ENCODE measurements at regions not wholly inside any gene's neighbourhood (a gene's known extent, or its start where the extent isn't known, plus 50 kb on each side); places are given as distances from the start of the nearest gene placed in this dataset.

DNA sequence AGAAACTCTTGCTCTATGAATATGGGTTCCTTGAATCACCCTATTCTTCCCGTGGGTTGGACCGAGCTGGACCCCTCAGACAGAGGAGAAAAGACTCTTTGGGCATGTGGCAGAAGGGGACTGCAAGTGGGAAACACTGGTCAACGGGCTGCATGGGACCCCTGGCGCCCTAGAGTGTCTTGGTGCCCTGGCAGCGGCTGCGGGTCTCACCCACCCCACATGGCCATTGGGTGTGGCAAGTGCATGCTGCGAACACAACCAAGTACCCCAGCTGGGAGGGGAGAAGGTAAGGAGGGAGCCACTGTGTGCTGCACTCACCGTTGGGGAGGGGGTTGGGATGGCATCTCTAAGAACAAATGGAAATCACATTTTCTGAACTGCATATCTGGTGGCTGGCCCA is 438.8 kb upstream of the EYS start:
- H3K27ac ChIP-seq: no peak overlapping the region
- TF ChIP-seq ZFX (IDR thresholded peaks at IDR 0.05; ENCODE audit: borderline replicate concordance): no peak
- TF ChIP-seq, protein P1, sequence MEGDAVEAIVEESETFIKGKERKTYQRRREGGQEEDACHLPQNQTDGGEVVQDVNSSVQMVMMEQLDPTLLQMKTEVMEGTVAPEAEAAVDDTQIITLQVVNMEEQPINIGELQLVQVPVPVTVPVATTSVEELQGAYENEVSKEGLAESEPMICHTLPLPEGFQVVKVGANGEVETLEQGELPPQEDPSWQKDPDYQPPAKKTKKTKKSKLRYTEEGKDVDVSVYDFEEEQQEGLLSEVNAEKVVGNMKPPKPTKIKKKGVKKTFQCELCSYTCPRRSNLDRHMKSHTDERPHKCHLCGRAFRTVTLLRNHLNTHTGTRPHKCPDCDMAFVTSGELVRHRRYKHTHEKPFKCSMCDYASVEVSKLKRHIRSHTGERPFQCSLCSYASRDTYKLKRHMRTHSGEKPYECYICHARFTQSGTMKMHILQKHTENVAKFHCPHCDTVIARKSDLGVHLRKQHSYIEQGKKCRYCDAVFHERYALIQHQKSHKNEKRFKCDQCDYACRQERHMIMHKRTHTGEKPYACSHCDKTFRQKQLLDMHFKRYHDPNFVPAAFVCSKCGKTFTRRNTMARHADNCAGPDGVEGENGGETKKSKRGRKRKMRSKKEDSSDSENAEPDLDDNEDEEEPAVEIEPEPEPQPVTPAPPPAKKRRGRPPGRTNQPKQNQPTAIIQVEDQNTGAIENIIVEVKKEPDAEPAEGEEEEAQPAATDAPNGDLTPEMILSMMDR (IDR thresholded peaks at IDR 0.05): no peak

- H3K27ac ChIP-seq: no peak overlapping the region
- TF ChIP-seq ZFX (IDR thresholded peaks at IDR 0.05; ENCODE audit: borderline replicate concordance): no peak
- TF ChIP-seq, protein P1 (IDR thresholded peaks at IDR 0.05): no peak
These were observed 427.0 kb upstream of the EYS start for GRCh38 chr6:66134021-66134420.

GRCh38 chr6:66128656-66129055 is 421.6 kb upstream of the EYS start:
- TF ChIP-seq, protein P1 (IDR thresholded peaks at IDR 0.05): no peak
- no peak for TF ChIP-seq ZFX (IDR thresholded peaks at IDR 0.05; ENCODE audit: borderline replicate concordance)
- no peak overlapping the region for H3K27ac ChIP-seq

DNA sequence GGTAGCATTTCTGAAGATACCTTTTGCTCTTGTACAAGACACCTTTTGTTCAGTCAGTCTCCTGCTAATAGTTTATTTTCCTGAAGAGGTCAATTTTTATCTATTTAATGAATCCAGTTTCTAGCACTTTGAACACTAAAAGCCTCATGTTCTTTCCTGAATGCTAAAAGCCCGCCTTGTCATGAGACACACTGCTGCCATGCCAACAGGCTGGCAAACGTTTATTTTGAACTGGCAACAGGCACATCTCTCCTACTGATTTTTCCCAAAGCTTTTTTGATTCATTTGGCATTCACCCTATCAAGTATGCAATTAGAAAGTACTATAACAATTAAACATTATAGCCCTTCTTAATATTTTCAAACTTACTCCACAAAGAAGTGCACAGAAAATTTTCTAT is 421.2 kb upstream of the EYS start:
- TF ChIP-seq ZFX (IDR thresholded peaks at IDR 0.05; ENCODE audit: borderline replicate concordance): no peak
- TF ChIP-seq, protein P1 (IDR thresholded peaks at IDR 0.05): no peak
- H3K27ac ChIP-seq: no peak overlapping the region

- no peak overlapping the region for H3K27ac ChIP-seq
- TF ChIP-seq, protein P1 (IDR thresholded peaks at IDR 0.05): no peak
- TF ChIP-seq ZFX (IDR thresholded peaks at IDR 0.05; ENCODE audit: borderline replicate concordance): no peak
These were observed 420.0 kb upstream of the EYS start for GRCh38 chr6:66127061-66127460.

GRCh38 chr6:66126358-66126757 is 419.3 kb upstream of the EYS start:
- TF ChIP-seq, protein P1 (IDR thresholded peaks at IDR 0.05): no peak
- TF ChIP-seq ZFX (IDR thresholded peaks at IDR 0.05; ENCODE audit: borderline replicate concordance): no peak
- H3K27ac ChIP-seq: no peak overlapping the region

DNA sequence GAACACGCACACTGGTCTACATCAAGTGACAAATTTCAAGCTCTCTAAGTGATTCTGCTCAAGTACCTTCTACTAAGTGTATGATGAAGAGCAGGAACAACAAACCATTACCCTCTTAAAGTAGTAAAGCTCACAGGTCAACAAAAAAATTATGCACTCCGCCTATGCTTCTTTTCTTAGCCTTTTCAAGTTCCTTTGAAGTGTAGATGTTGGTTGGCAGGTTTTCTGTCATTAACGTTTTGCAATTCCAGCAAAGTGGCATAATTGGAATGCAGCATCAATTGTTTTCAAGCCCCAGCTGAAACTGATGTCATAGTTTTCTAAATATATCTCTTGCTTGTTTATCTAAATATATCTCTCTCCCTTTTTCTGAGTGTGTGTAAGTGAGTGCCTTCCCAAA is 396.9 kb upstream of the EYS start:
- no peak overlapping the region for H3K27ac ChIP-seq
- no peak for TF ChIP-seq ZFX (IDR thresholded peaks at IDR 0.05; ENCODE audit: borderline replicate concordance)
- TF ChIP-seq, protein P1 (IDR thresholded peaks at IDR 0.05): no peak
